GM12878 (cell line): ENCODE measurements at regions not wholly inside any gene's neighbourhood (a gene's known extent, or its start where the extent isn't known, plus 50 kb on each side); places are given as distances from the start of the nearest gene placed in this dataset.

Experiments used
- ATAC-seq: fragments of 200-7000 bp; cut with Tn5 transposase; 3 replicates; pipeline ENCODE4 v1.9.1; 2020; ENCODE audit warnings: mild to moderate bottlenecking, moderate library complexity
- BruUV-seq: library from RNA; stranded (reverse); fragments of 400-500 nt; replicated peaks from 2 replicates; lab custom pipeline; 2021; lab: Mats Ljungman, UMichigan
- CTCF ChIA-PET: fragments of 300-600 bp; sonication (Branson Sonifier 250); formaldehyde crosslinking; extraction: SDS; loops from one replicate; lab custom pipeline; 2021; ENCODE audit warnings: inconsistent platforms; lab: Yijun Ruan, JAX
- POLR2A ChIA-PET: fragments of 350-600 bp; formaldehyde crosslinking; extraction: SDS; loops from one replicate; lab custom pipeline; 2021; ENCODE audit warnings: inconsistent platforms; lab: Charles Lee
- RAD21 ChIA-PET: fragments of 300-600 bp; sonication (Branson Sonifier 250); formaldehyde crosslinking; loops from one replicate; lab custom pipeline; 2023; ENCODE audit warnings: antibody characterized with exemption; ENCODE audit not compliant: unreplicated experiment; lab: Charles Lee
- SMC1A ChIA-PET: fragments of 300-600 bp; sonication (Branson Sonifier 250); formaldehyde crosslinking; loops from one replicate; lab custom pipeline; 2023; ENCODE audit not compliant: unreplicated experiment, uncharacterized antibody; lab: Charles Lee
- DNase-seq: peaks from one replicate; pipeline ENCODE4 v3.0.0-alpha.2; 2011; ENCODE audit warnings: low read depth, low spot score
- FAIRE-seq: peaks from 3 replicates; lab custom pipeline; 2011; peaks lifted over from hg19 to GRCh38; lab: Jason Lieb, UNC
- H2AFZ ChIP-seq: 2 replicates; pipeline ENCODE4 v1.6.0; 2011; ENCODE audit warnings: low read depth, low read length, control low read depth; ENCODE audit not compliant: control insufficient read depth
- H3K27ac ChIP-seq: 2 replicates; pipeline ENCODE4 v1.5.1; 2011; ENCODE audit warnings: control low read depth; ENCODE audit not compliant: control insufficient read depth, insufficient read depth
- H3K27me3 ChIP-seq, 2 experiments: replicated peaks in 1 of 2; 2 replicates each; pipeline versions ENCODE4 v1.6.0 to v1.6.1; 2011; ENCODE audit warnings: low read length in 1 of 2; ENCODE audit not compliant: control insufficient read depth in 2 of 2, insufficient read depth in 2 of 2
- H3K36me3 ChIP-seq, 2 experiments: 2 replicates each; pipeline ENCODE4 v1.5.1; 2011; ENCODE audit warnings: low read length in 1 of 2; ENCODE audit not compliant: control insufficient read depth in 2 of 2, insufficient read depth in 2 of 2
- H3K4me1 ChIP-seq: 2 replicates; pipeline ENCODE4 v1.6.1; 2011; ENCODE audit warnings: mild to moderate bottlenecking, low read length, moderate library complexity, mixed read lengths; ENCODE audit not compliant: control insufficient read depth, insufficient read depth
- H3K4me2 ChIP-seq: 2 replicates; pipeline ENCODE4 v1.6.0; 2011; ENCODE audit warnings: control low read depth; ENCODE audit not compliant: control insufficient read depth, insufficient read depth
- H3K4me3 ChIP-seq: fragments of 200-600 bp; sonication (generic); 2 replicates; pipeline ENCODE4 v1.5.1; 2016
- H3K79me2 ChIP-seq: 2 replicates; pipeline ENCODE4 v1.6.0; 2011; ENCODE audit warnings: low read length; ENCODE audit not compliant: control insufficient read depth, insufficient read depth
- H3K9ac ChIP-seq: 2 replicates; pipeline ENCODE4 v1.8.0; 2011; ENCODE audit warnings: low read length, control low read depth, mixed read lengths; ENCODE audit not compliant: control insufficient read depth, insufficient read depth
- H3K9me3 ChIP-seq: replicated peaks from 3 replicates; pipeline ENCODE4 v1.5.1; 2011; ENCODE audit warnings: mild to moderate bottlenecking, low read length; ENCODE audit not compliant: control insufficient read depth, insufficient read depth
- H4K20me1 ChIP-seq: 2 replicates; pipeline ENCODE4 v1.6.0; 2011; ENCODE audit not compliant: control insufficient read depth, insufficient read depth
- BRCA1 ChIP-seq: IDR thresholded peaks from 2 replicates; pipeline ENCODE4 v1.6.1; 2011; ENCODE audit warnings: low read depth, low read length, improper control_type of control experiment
- HCFC1 ChIP-seq: fragments of 150-350 bp; IDR thresholded peaks from 2 replicates; pipeline ENCODE4 v1.6.1; 2014; ENCODE audit warnings: low read length
- HDAC6 ChIP-seq: fragments of 200-600 bp; sonication (generic); IDR thresholded peaks from one replicate; pipeline ENCODE4 v1.8.0; 2017; ENCODE audit warnings: antibody characterized with exemption; ENCODE audit not compliant: unreplicated experiment
- HSF1 ChIP-seq: fragments of 150-350 bp; IDR thresholded peaks from 2 replicates; pipeline ENCODE4 v1.6.1; 2014; ENCODE audit warnings: mild to moderate bottlenecking, low read depth, low read length
- ZBED1 ChIP-seq: IDR thresholded peaks from 2 replicates; pipeline ENCODE4 v1.6.1; 2016; ENCODE audit warnings: borderline replicate concordance
- ZBTB11 ChIP-seq: fragments of 450-650 bp; formaldehyde crosslinking; IDR thresholded peaks from 2 replicates; pipeline ENCODE4 v1.5.0; 2022; ENCODE audit warnings: mild to moderate bottlenecking, missing genetic modification characterization
- ZBTB4 ChIP-seq: fragments of 450-650 bp; formaldehyde crosslinking; IDR thresholded peaks from 2 replicates; pipeline ENCODE4 v1.4.0; 2022; ENCODE audit warnings: mild to moderate bottlenecking, moderate library complexity
- ZNF592 ChIP-seq: fragments of 450-650 bp; IDR thresholded peaks from 2 replicates; pipeline ENCODE4 v1.6.1; 2017; ENCODE audit warnings: mild to moderate bottlenecking, moderate library complexity
- WGBS: methylation state at CpG from one replicate; pipeline ENCODE4 v1.1.6; 2016; ENCODE audit warnings: low lambda C conversion rate; ENCODE audit not compliant: insufficient replicate concordance, insufficient coverage; ENCODE audit errors: missing lambda C conversion rate; 5-methylcytosine and 5-hydroxymethylcytosine counted together
- in situ Hi-C: fragments of 300-500 bp; cut with MboI; formaldehyde crosslinking; loops from 9 replicates; pipeline ENCODE4 v1.14.3; 2018; ENCODE audit warnings: mixed read lengths
- intact Hi-C: fragments of 100-400 bp; cut with micrococcal nuclease; formaldehyde crosslinking; loops from one replicate; pipeline ENCODE4 v1.14.2; 2022; ENCODE audit not compliant: unreplicated experiment

- no peak for DNase-seq
- intact Hi-C loops: no loop called here
- 21% methylated on average over 11 of the region's 11 CpGs for WGBS
- TF ChIP-seq HDAC6 (no peak), BRCA1 (no peak), ZBTB11 (CRISPR knock-in tag) (no peak), ZNF592 (no peak), HSF1 (no peak), ZBTB4 (no peak), ZBED1 (no peak), HCFC1 (no peak)
Observed at GRCh38 chr11:45091563-45092403, 54.7 kb upstream of the PRDM11 start.

More at GRCh38 chr11:45091563-45092403, 54.7 kb upstream of the PRDM11 start:
- Histone ChIP-seq H3K9me3 (no peaks in the 10 kb centered on the region), H3K79me2 (no peaks in the 10 kb centered on the region), H3K27me3 (peaks cover 0 to 2% of the 10 kb centered on the region in 2 experiments; a peak in 3 of 4 replicates), H3K9ac (no peak overlapping the region), H3K36me3 (no peaks in the 10 kb centered on the region), H3K4me1 (no peaks in the 10 kb centered on the region), H3K4me3 (no peak overlapping the region), H4K20me1 (no peaks in the 10 kb centered on the region), H2AFZ (no peak overlapping the region), H3K4me2 (no peak overlapping the region), H3K27ac (no peak overlapping the region)
- ChIA-PET POLR2A (no interaction called here), SMC1A (no interaction called here), CTCF (no interaction called here), RAD21 (interaction anchor here (0.5 kb wide), 1 partner anchor 72 kb away, joined by 3 read pairs; no protein-coding TSS in a partner anchor)
- in situ Hi-C loops: no loop called here
- ATAC-seq (no peak), FAIRE-seq (no peak)
- BruUV-seq: no TSS peak
